WTC11 (cell line): ENCODE measurements at regions not wholly inside any gene's neighbourhood (a gene's known extent, or its start where the extent isn't known, plus 50 kb on each side); places are given as distances from the start of the nearest gene placed in this dataset.
"Not testable (repeated sequence)": the region's sequence is repeated elsewhere in the genome, so short reads cannot be mapped to it uniquely, and the experiment has no call there.

Experiments
- ATF1 ChIP-seq: sonication (generic); formaldehyde crosslinking; IDR thresholded peaks from 2 replicates; pipeline ENCODE4 v1.8.1; 2023; ENCODE audit warnings: mild to moderate bottlenecking, moderate library complexity, missing genetic modification reagents
- CTCF ChIP-seq: fragments of 200-600 bp; IDR thresholded peaks from 2 replicates; pipeline ENCODE4 v1.8.0; 2022; ENCODE audit warnings: antibody characterized with exemption
- E2F4 ChIP-seq: sonication (generic); formaldehyde crosslinking; IDR thresholded peaks from 2 replicates; pipeline ENCODE4 v1.8.1; 2022; ENCODE audit warnings: low read depth, mild to moderate bottlenecking, moderate library complexity, missing genetic modification reagents, borderline replicate concordance
- FOXP4 ChIP-seq: sonication (generic); formaldehyde crosslinking; IDR thresholded peaks from 2 replicates; pipeline ENCODE4 v1.8.0; 2022; ENCODE audit warnings: mild to moderate bottlenecking, missing genetic modification reagents
- NFATC4 ChIP-seq: fragments of 250-450 bp; sonication (Bioruptor Pico); IDR thresholded peaks from 2 replicates; pipeline ENCODE4 v1.9.0; 2021; ENCODE audit warnings: mild to moderate bottlenecking
- NFE2L1 ChIP-seq: sonication (generic); formaldehyde crosslinking; IDR thresholded peaks from 2 replicates; pipeline ENCODE4 v1.8.1; 2023; ENCODE audit warnings: missing genetic modification reagents
- PREB ChIP-seq: sonication (generic); formaldehyde crosslinking; IDR thresholded peaks from 2 replicates; pipeline ENCODE4 v1.8.1; 2022; ENCODE audit warnings: mild to moderate bottlenecking, missing genetic modification reagents, moderate library complexity, borderline replicate concordance
- PRRX2 ChIP-seq: fragments of 250-450 bp; sonication (Bioruptor Pico); IDR thresholded peaks from 2 replicates; pipeline ENCODE4 v1.8.0; 2021; ENCODE audit warnings: mild to moderate bottlenecking
- SP1 ChIP-seq: sonication (generic); formaldehyde crosslinking; conservative IDR thresholded peaks from 2 replicates; pipeline ENCODE4 v1.8.1; 2022; ENCODE audit warnings: missing genetic modification reagents
- USF2 ChIP-seq: sonication (generic); formaldehyde crosslinking; IDR thresholded peaks from 2 replicates; pipeline ENCODE4 v1.8.1; 2023; ENCODE audit warnings: mild to moderate bottlenecking, missing genetic modification reagents, moderate library complexity
- ZNF232 ChIP-seq: sonication (generic); formaldehyde crosslinking; IDR thresholded peaks from 2 replicates; pipeline ENCODE4 v1.8.0; 2022; ENCODE audit warnings: mild to moderate bottlenecking, missing genetic modification reagents
- ZNF281 ChIP-seq: sonication (generic); formaldehyde crosslinking; IDR thresholded peaks from 2 replicates; pipeline ENCODE4 v1.8.0; 2023; ENCODE audit warnings: mild to moderate bottlenecking, missing genetic modification reagents
- ZNF396 ChIP-seq: fragments of 250-450 bp; sonication (Bioruptor Pico); IDR thresholded peaks from 2 replicates; pipeline ENCODE4 v1.8.0; 2021; ENCODE audit warnings: mild to moderate bottlenecking, moderate library complexity, borderline replicate concordance

- TF ChIP-seq E2F4 (CRISPR knock-in tag); CTCF; SP1 (CRISPR knock-in tag); PRRX2 (CRISPR knock-in tag); ATF1; PREB (CRISPR knock-in tag); FOXP4; ZNF396; ZNF232; USF2 (CRISPR knock-in tag); NFE2L1 (CRISPR knock-in tag); ZNF281 (CRISPR knock-in tag); NFATC4: not testable (repeated sequence)
These were observed 118.9 kb upstream of the KCNJ18 start for GRCh38 chr17:21573271-21573960.
